ENCODE measurements at regions not wholly inside any gene's neighbourhood (a gene's known extent, or its start where the extent isn't known, plus 50 kb on each side); places are given as distances from the start of the nearest gene placed in this dataset.

DNA sequence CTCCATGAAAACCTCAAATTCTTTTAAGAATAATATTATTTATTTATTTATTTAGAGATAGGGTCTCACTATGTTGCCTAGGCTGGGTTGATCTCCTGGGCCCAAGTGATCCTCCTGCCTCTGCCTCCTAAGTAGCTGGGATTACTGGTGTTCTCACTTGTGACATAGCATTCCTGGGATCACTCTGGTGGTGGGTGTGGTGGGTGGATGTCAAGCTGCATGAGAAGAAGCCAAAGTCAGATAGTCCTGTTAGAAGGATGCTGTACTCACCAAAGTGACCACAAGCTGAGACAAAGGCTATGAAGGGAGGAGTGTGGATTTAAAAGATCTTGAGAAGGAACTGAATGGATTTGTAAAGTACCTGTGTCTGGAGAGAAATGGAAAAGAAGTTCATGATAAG lies 87.9 kb upstream of the SPON1 start:
- no peak for DNase-seq

DNA sequence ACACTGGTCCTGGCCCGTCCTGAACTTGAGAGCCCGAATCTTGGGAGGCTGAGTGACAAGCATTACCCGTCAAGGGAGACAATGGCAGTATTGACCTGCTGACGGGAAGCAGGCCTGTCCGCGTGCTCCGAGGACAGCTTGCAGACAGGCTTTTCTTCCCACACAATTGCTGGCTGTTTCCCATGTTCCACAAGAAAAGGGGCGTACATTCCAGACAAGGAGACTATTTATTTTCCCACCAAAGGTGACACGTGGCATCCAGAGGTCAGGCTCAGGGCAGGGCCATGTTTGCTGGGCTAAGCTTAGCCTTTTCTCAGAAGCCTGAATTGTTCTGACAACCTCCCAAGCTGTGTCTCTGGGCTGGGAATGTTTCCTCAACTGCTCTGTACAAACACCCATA lies 86.9 kb upstream of the SPON1 start:
- DNase-seq, result peak; percentile 35

DNA sequence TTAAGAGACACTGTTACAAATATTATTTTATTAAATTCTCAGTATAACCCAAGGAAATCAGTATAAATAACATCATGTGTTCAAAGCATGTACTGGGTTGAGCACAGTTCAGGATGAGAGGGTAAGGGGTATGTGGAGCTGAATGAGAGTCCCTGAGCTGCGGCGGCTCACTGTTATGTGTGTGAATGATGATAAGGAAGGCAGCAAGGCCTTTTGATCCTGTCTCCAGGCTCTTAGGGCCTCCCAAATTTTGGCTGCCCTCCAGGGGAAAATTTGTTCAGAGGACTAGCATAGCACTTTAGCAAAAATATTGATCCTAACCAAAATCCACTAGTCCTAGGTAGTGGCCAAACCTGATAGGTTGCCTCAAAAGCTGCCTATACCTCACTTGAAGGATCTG lies 86.1 kb upstream of the SPON1 start:
- DNase-seq, result no peak

DNA sequence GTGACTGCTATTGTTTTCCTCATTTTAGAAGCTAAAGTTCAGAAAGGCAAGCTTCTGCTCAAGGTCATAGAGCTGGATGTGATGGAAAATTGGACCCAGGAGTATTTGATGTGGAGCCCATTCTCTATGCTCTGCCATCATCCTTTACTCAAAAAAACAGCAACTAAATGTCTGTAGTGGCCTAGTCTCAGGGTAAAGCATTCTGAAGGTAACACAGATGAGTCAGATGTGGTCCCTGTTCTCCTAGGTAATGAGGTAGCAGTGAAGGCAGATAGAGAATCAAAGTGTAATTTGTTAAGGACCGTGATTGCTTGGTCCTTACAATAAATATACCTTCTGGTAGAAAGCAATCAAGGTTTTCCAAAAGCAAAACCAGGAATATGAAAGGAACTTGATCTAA lies 84.4 kb upstream of the SPON1 start:
- no peak for DNase-seq

DNA sequence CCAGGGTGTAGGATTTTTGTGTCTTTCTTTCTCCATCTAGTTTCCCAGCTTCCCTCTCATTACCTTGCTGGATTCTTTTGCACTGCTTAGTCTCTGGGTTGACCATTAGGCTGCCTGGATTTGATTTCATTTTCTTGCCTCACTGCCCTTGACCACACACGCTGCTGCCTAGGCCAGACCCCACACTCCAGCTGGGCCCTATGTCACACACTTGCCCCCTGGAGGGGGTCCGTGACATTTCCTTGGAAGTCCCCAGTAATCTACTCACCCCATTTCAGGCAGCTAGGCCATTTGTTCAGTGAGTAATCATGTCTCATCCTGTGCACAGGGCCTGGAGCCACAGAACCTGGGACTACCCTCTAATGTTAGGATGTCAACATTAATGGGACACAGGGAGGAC lies 81.9 kb upstream of the SPON1 start:
- peak; percentile 82 for DNase-seq

DNA sequence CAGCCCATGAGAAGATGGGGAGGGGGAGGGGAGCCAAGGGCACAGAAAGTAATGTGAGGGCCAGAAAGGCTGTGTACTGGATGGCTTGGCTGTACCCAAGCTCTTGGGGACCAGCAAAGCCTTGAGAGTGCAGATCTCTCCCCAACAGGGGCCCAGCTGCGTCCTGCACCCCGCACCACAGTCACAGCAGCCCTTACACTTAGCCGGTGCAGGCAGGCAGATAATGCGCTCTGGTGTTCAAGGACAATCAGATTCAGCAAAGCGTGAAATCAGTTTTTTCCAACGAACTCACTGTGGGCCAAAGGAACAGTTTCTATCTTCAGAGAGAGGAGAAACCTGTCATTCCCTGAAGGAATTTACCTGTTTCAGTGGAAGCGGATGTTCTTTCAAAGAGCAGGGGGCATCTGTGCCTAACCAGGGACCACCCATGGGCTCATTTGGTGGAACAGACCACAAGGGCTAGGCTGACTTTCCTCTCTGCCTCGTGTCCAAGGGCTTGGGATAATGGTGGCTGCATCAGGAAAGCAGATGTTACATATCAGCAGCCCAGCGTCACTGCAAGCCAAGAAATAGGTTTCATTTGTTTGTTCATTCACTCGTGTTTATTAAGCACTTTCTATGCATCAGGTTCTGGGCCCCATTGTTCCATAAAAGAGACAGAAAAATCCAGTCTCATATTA lies 81.2 kb upstream of the SPON1 start:
- DNase-seq, result peak; percentile 96

DNA sequence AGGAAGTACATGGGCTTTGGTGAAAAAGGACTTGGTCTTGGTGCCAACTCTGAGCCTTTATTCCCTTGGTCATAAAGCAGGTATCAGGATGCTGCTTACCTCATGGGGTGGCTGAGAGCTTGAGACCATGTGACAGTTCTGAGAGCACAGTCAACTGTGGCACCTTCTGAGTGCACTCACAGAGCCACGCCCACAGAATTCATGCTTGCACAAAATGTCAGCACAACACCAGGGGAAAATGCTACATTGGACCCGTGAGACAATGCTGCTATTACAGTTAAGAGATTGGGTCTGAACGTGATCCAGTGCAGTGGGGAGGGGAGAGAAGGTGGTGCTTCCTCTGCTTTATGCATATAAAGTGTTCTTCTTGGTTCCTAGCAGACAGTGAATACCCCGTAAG lies 79.5 kb upstream of the SPON1 start:
- peak; percentile 26 for DNase-seq

DNA sequence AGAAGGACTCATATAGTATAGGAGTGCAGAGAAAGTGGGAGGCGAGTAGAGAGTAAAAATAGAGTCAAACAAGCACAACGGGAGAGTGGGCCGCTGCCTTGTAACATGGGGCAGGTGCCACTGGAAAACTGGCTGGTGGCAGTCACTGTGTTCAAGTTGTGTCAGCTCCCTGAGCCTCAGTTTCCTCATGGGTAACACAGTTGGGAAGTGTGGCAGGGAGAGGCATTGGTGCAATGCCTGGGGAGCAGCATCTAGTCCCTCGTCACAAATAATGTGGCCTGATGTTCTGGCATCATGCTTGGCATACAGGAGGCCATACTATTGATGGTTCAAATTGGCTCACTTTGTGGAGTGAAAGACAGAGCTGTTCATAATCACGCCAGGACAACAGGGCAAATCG lies 78.9 kb upstream of the SPON1 start:
- DNase-seq, result no peak

DNA sequence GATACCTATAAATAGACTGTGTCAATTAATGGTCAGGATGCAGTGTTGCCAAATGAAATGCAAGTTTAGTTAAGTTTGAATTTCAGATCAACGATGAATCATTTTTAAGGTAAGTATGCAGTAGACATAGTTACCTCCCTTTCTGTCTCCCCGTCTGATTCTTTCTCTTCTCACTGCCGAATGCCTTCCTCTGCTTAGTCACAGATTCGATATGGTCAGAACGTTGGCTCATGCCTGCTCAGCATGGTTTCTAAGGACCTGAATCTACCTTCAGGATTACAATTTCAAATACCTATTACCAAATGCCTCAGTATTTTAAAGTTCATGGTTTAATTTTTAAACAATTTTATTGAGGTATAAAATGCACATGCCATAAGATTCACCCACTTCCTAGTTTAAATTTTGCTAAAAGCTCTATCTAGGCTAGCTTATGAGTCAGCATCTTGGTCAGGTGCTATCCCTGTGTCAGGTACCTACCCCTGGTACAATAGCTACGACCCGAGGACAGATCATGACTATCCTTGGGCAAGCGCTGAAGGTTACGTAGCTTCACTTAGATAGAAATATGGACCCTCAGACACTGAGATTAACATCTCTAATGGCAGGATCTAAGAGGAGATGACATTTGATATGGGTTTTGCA lies 78.2 kb upstream of the SPON1 start:
- no peak for DNase-seq

DNA sequence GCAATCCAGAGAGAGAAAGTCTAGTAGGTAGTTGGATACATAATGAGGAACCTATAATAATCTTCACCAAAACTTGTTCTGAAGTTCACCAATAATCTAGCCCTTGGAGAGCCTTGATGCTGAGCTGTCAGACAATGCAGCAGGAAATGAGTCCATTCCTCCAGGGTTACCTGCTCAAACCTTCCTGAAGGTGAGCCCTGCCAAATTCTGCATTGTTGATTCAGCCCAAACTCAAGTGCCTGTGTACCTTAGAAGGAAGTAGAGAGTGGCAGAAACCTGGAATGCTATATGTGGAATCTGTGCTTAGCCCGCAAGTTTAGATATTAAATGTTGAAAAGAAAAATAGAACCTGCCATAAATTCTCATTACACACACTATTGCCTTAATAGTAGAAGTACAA lies 77.4 kb upstream of the SPON1 start:
- no peak for DNase-seq

DNA sequence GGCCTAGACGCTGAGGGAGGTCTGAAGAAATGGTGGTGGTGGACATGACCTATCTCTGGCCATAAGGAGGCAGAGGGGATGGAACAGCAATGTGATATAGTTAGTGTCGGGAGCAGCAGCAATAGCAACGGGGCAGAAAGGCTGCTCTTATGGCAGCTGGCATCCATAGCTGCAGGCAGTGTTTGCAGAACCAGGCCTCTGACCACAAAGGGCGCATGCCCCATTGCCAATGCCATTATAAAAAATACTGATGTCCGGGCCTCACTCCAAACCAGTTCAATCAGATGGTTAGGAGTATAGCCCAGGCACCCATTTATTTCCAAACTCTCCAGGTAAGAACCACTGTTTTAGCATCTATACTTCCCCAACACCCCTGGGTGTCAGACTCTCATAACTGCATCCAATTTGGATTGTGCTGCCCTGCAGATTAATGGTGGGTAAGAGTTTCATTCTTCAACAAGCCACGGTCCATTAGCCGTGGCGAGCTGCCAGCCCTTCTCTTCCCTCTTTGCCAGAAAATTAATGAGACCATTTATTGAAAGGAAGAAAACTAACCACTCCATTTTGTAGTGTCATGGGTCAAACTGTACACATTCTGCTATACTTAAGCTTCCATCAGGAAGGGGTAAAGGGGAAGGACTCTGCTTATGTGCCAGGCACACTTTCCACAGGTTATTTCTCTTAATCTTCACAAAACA lies 72.8 kb upstream of the SPON1 start:
- DNase-seq, result peak; percentile 51

DNA sequence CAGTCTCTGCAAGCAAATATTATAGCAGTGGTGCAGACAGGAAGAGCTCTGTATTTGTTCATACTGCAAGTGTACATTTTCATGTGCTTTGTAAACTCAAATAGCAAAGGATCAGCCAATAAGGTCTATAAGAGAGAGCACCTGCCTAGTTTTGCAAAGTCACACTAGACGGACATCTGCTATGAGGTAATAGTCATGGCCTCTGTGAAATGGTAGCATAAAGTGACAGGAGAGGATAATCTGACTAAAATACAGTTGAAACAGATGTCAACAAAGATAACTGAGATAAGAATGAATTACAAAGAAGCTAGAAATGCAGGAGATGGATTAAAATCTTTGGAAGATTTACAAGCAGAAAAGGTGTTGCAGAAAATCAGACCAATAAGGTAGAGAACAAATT lies 70.6 kb upstream of the SPON1 start:
- no peak for DNase-seq

DNA sequence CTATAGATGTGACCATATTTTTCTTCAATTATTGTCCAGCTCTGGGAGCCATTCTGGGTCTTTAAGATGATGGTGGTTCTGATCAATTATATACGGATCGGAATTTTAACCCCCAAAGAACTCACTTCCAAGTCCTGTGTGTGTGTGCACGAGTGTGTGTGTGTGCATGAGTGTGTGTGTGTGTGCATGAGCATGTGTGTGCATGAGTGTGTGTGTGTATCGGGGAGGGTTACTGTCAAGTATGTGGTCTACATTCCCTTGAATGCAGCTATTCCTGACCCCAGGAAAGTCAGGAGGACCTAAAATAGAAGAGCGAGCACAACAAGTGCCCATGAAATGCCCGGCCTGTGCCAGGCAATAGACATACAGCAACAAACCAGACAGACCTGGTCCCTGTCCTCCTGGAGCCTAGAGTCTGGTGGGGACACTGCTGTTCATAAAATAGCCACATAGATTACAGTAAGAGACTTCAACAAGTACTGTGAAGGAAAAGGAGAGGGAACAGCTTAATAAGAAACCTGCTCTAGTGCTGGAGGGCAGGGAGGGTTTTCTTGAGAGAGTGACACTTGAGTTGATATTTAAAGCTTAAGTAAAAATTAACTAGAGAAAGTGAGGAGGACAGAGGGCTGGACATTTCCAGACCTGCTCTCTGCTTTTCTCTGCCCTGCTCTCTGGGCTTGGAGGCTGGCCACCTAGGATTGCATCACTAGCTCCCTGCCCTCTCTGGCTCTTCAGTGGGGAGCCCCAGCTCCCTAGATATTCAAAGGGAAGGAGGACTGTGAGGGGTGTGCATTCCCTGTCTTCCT lies 66.1 kb upstream of the SPON1 start:
- DNase-seq, result no peak

DNA sequence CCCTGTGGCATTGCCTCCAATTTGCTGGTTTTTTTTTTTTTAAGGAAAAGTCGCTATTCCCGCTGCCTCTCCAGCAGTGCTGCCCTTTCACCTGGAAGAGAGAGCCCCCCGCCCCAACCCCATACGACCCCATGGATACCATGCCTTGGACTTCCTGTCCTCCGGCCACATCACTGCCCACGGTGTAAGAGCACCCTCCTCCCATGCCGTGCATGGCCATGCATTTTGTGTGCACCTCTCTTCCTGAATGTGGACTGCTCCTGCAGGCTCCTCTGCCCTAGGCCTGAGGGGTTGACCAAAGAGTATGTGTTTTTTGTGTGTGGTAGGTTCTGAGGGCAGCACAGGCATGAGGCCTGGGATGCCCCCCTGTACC lies 65.6 kb upstream of the SPON1 start:
- no peak for DNase-seq

DNA sequence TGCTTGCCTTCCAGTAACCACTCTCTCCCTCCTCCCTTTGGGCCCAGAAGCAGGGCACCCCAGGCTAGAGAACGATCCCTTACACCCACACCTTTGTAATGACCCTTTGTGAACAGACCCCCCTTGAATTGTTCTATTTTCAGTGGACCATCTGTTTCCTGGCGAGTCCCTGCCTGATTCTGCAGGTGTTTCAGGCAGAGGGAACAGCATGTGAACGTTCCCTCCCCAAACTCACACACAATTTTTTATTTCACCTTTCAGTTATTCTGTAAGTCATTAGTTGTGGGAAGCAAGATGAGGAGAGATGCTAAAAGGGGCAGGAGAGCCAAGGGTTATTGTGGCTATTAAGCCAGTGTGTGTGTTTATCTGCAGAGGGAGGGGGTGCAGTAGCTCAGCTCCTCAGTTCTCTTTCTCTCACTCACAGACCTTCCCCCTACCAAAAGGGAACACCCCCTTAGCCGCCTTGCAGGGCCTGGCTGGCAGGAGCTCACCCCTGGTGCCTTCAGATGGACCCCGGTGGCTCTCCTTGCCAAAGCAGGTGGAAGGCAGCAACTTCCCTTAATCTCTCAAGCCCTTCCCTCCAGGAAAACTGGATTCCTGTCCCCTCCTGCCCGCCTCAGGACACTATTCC lies 64.8 kb upstream of the SPON1 start:
- DNase-seq, result no peak

DNA sequence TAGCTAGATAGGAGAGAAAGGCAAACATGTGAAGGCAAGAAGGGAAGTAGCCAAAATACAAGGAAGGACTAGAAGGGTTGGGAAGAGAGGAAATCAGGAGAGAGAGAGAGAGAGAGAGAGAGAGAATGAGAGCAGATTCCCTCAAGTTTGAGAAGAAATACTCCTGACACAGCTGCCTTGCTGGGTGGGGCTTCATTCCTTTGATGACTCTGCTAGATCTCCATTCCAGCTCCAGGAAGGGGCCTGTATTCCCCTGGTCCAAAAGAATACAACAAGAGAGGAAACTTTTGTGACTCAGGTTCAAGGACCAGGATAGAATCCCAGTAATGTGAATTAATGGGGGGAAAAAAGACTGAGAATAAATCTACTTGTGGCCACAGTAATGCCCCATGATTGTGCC lies 62.9 kb upstream of the SPON1 start:
- DNase-seq, result no peak

DNA sequence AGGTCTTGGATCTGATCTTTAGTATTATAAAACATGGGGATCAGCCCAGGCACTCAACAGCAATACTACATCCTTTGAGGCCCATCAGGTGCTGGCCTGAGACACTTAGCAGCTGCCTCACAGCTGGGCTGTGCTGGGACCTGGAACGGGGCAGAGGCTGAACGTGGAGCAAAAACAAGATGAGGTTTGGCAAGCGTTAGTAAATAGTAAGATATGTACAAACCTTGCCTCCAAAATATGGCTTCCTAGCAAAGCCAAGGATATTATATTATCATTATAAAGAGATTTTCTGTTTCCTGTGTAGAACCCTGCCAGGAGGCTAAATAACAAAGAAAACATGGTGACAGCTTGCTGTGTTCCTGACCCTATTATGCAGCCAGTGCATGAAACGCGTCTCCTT lies 60.0 kb upstream of the SPON1 start:
- DNase-seq, result no peak

DNA sequence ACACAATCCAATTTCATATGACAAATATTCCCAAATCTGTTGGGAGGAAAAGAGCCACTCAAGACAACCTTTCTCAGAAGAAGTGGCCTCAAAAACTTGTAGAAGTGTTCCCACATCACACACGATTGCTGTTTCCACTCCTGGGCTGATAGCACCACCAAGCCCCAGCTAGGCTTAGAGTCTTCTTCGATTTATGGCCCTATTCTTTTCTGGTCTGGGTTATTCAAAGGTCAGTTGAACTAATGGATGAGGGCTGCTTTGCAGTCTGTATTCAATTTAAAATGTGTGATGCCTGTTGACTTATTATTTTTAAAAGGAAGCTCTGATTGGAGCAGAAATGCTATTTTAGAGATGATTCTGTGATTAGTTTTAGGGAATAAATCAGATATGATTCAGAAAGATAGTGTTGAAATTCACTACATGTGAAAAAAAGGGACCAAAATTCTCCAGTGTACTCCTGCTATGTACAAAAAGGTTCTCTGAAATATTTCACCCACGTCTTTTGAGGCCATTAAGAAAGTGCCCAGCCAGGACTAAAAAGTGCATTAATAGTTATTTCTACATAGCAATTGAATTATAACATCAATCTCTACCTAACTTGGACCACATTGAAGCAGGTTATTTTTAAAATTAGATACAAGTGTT lies 57.3 kb upstream of the SPON1 start:
- DNase-seq, result no peak

DNA sequence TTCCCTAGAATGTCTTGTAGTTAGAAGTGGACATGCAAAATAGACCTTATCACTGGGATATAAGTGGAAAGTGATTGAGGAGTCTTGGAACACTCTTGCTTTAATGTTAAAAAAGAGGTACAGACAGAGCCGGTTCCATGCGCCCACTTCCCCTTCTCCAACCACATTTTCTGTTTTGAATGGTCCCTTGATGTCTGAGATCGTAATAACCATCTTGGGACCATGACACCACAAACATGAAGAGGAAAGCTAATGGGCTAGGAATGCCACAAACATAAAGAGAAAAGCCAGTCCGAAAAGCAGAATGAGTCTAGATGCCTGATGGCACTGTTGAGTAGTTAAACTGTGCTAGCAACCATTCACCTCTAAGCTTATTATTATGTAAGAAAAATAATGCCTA lies 54.8 kb upstream of the SPON1 start:
- DNase-seq, result no peak

DNA sequence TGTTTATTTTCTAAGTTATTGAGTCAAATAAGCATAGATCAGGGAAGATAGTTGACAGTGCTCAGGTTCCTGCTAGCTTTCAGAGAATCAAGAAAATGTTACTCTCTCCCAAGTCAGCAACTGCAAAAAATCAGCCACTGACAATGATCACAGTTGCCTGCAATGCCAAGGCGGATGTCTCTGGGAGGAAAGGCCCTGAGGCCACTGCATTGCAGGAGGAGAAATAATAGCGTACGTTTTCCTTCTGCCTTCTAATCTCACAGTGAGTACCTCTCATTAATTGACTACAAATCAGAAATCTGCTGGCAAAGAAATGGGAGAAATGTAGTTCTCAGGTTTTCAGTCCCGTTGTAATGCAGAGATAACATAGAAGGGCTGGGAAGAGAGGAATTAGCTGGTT lies 54.0 kb upstream of the SPON1 start:
- DNase-seq, result no peak
